Parathyroid adenoma (tissue), 2 donors: ENCODE measurements at regions not wholly inside any gene's neighbourhood (a gene's known extent, or its start where the extent isn't known, plus 50 kb on each side); places are given as distances from the start of the nearest gene placed in this dataset.

Experiments used
- H2AFZ ChIP-seq: fragments of 300-600 bp; sonication (generic); one replicate; pipeline ENCODE4 v1.7.0; 2017; ENCODE audit warnings: antibody characterized with exemption, mild to moderate bottlenecking
- H3K27ac ChIP-seq: fragments of 300-600 bp; sonication (generic); one replicate; pipeline ENCODE4 v1.7.0; 2017
- H3K27me3 ChIP-seq: fragments of 300-600 bp; sonication (generic); one replicate; pipeline ENCODE4 v1.7.0; 2017; ENCODE audit warnings: low read length; ENCODE audit not compliant: control insufficient read depth, insufficient read depth
- H3K36me3 ChIP-seq: fragments of 300-600 bp; sonication (generic); one replicate; pipeline ENCODE4 v1.7.0; 2017; ENCODE audit warnings: low read length; ENCODE audit not compliant: control insufficient read depth, insufficient read depth
- H3K4me1 ChIP-seq: fragments of 300-600 bp; sonication (generic); one replicate; pipeline ENCODE4 v1.7.0; 2017; ENCODE audit warnings: control low read depth
- H3K4me2 ChIP-seq: fragments of 300-600 bp; sonication (generic); one replicate; pipeline ENCODE4 v1.7.0; 2017; ENCODE audit warnings: low read length
- H3K4me3 ChIP-seq: fragments of 300-600 bp; sonication (generic); one replicate; pipeline ENCODE4 v1.7.0; 2017; ENCODE audit warnings: low read depth, low read length
- H3K79me2 ChIP-seq: fragments of 300-600 bp; sonication (generic); one replicate; pipeline ENCODE4 v1.7.0; 2017; ENCODE audit warnings: control low read depth
- H3K9ac ChIP-seq: fragments of 300-600 bp; sonication (generic); one replicate; pipeline ENCODE4 v1.7.0; 2017; ENCODE audit warnings: mild to moderate bottlenecking
- H3K9me3 ChIP-seq: fragments of 300-600 bp; sonication (generic); one replicate; pipeline ENCODE4 v1.7.0; 2017; ENCODE audit warnings: low read length; ENCODE audit not compliant: control insufficient read depth
- CTCF ChIP-seq: fragments of 300-600 bp; sonication (generic); IDR thresholded peaks from one replicate; pipeline ENCODE4 v1.7.0; 2017; ENCODE audit warnings: antibody characterized with exemption, mild to moderate bottlenecking
- donor health status: primary hyperparathyroidism.

GRCh38 chr4:111736516-111736915 is 408.7 kb upstream of the FAM241A start:
- Histone ChIP-seq H3K9ac (no peak overlapping the region), H3K9me3 (no peaks in the 10 kb centered on the region), H3K27ac (no peak overlapping the region), H3K4me3 (no peak overlapping the region), H3K4me2 (no peak overlapping the region), H3K36me3 (no peaks in the 10 kb centered on the region), H2AFZ (no peak overlapping the region), H3K27me3 (no peaks in the 10 kb centered on the region), H3K79me2 (no peaks in the 10 kb centered on the region), H3K4me1 (no peaks in the 10 kb centered on the region)
- no peak for TF ChIP-seq CTCF

- Histone ChIP-seq H3K27me3 (no peaks in the 10 kb centered on the region), H3K4me2 (no peak overlapping the region), H3K4me3 (no peak overlapping the region), H3K9ac (no peak overlapping the region), H3K4me1 (no peaks in the 10 kb centered on the region), H3K27ac (no peak overlapping the region), H3K79me2 (no peaks in the 10 kb centered on the region), H3K9me3 (no peaks in the 10 kb centered on the region), H2AFZ (no peak overlapping the region), H3K36me3 (no peaks in the 10 kb centered on the region)
- TF ChIP-seq CTCF = no peak
These were observed 400.4 kb upstream of the FAM241A start for GRCh38 chr4:111744847-111745246.

GRCh38 chr4:111748157-111748556 is 397.1 kb upstream of the FAM241A start:
- H3K79me2 ChIP-seq = no peaks in the 10 kb centered on the region
- no peak overlapping the region for H3K9ac ChIP-seq
- H3K4me1 ChIP-seq = no peaks in the 10 kb centered on the region
- H2AFZ ChIP-seq = no peak overlapping the region
- H3K27me3 ChIP-seq = no peaks in the 10 kb centered on the region
- TF ChIP-seq CTCF = no peak
- H3K9me3 ChIP-seq = no peaks in the 10 kb centered on the region
- H3K4me3 ChIP-seq = no peak overlapping the region
- no peak overlapping the region for H3K4me2 ChIP-seq
- no peak overlapping the region for H3K27ac ChIP-seq
- H3K36me3 ChIP-seq = no peaks in the 10 kb centered on the region

GRCh38 chr4:111754003-111754402 is 391.3 kb upstream of the FAM241A start:
- no peaks in the 10 kb centered on the region for H3K79me2 ChIP-seq

More at GRCh38 chr4:111754003-111754402, 391.3 kb upstream of the FAM241A start:
- no peak for TF ChIP-seq CTCF
- Histone ChIP-seq H3K4me2 (no peak overlapping the region), H3K36me3 (no peaks in the 10 kb centered on the region), H3K4me3 (no peak overlapping the region), H3K27ac (no peak overlapping the region), H3K27me3 (no peaks in the 10 kb centered on the region), H3K4me1 (no peaks in the 10 kb centered on the region), H3K9me3 (no peaks in the 10 kb centered on the region), H3K9ac (no peak overlapping the region), H2AFZ (no peak overlapping the region)
